ENCODE measurements at regions not wholly inside any gene's neighbourhood (a gene's known extent, or its start where the extent isn't known, plus 50 kb on each side); places are given as distances from the start of the nearest gene placed in this dataset.
"Not testable (repeated sequence)": the region's sequence is repeated elsewhere in the genome, so short reads cannot be mapped to it uniquely, and the experiment has no call there.

DNA sequence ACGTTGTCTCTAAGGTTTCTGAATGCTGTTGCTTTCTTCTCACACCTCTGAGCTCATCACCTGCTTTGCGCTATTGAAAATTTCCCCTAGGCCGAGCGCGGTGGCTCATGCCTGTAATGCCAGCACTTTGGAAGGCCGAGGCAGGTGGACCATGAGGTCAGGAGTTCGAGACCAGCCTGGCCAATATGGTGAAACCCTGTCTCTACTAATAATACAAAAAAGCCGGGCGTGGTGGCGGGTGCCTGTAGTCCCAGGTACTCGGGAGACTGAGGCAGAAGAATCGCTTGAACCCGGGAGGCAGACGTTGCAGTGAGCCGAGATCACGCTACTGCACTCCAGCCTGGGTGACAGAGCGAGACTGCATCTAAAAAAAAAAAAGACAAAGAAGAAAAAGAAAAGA lies 422.0 kb upstream of the DPH6 start:
- TF ChIP-seq, protein P1, sequence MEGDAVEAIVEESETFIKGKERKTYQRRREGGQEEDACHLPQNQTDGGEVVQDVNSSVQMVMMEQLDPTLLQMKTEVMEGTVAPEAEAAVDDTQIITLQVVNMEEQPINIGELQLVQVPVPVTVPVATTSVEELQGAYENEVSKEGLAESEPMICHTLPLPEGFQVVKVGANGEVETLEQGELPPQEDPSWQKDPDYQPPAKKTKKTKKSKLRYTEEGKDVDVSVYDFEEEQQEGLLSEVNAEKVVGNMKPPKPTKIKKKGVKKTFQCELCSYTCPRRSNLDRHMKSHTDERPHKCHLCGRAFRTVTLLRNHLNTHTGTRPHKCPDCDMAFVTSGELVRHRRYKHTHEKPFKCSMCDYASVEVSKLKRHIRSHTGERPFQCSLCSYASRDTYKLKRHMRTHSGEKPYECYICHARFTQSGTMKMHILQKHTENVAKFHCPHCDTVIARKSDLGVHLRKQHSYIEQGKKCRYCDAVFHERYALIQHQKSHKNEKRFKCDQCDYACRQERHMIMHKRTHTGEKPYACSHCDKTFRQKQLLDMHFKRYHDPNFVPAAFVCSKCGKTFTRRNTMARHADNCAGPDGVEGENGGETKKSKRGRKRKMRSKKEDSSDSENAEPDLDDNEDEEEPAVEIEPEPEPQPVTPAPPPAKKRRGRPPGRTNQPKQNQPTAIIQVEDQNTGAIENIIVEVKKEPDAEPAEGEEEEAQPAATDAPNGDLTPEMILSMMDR (IDR thresholded peaks at IDR 0.05): not testable (repeated sequence)
- not testable (repeated sequence) for TF ChIP-seq POLR2A (IDR thresholded peaks at IDR 0.05; ENCODE audit: low read depth)

Measured in esophagus muscularis mucosa (tissue), 3 donors.